GM19351 (cell line): ENCODE measurements at regions not wholly inside any gene's neighbourhood (a gene's known extent, or its start where the extent isn't known, plus 50 kb on each side); places are given as distances from the start of the nearest gene placed in this dataset.
"Not testable (repeated sequence)": the region's sequence is repeated elsewhere in the genome, so short reads cannot be mapped to it uniquely, and the experiment has no call there.

ENCODE experiments used
- ATAC-seq: cut with Tn5 transposase; IDR thresholded peaks from one replicate; pipeline ENCODE4 v1.9.1; 2021; ENCODE audit warnings: mild to moderate bottlenecking, moderate library complexity; ENCODE audit not compliant: unreplicated experiment

GRCh38 chr21:15932726-15933125 is 202.9 kb downstream of the USP25 start:
- no peak for ATAC-seq

- no peak for ATAC-seq
Observed at GRCh38 chr21:15935530-15935929, 205.7 kb downstream of the USP25 start.

GRCh38 chr21:15943009-15943666 is 213.4 kb downstream of the USP25 start:
- ATAC-seq, result no peak

GRCh38 chr21:15947677-15948076 is 217.9 kb downstream of the USP25 start:
- no peak for ATAC-seq

- ATAC-seq, result no peak
Observed at GRCh38 chr21:15953551-15954116, 223.9 kb downstream of the USP25 start.

- no peak for ATAC-seq
Observed at GRCh38 chr21:15964236-15964855, 234.6 kb downstream of the USP25 start.

GRCh38 chr21:15966231-15966630 is 236.4 kb downstream of the USP25 start:
- no peak for ATAC-seq

- no peak for ATAC-seq
Observed at GRCh38 chr21:15966651-15967050, 236.9 kb downstream of the USP25 start.

- no peak for ATAC-seq
Observed at GRCh38 chr21:15967661-15968060, 237.9 kb downstream of the USP25 start.

GRCh38 chr21:15968776-15969310 is 239.1 kb downstream of the USP25 start:
- no peak for ATAC-seq

- ATAC-seq, result no peak
Observed at GRCh38 chr21:15976807-15977206, 247.0 kb downstream of the USP25 start.

- ATAC-seq, result no peak
Observed at GRCh38 chr21:15978215-15978738, 248.5 kb downstream of the USP25 start.

GRCh38 chr21:15979493-15979892 is 249.7 kb downstream of the USP25 start:
- not testable (repeated sequence) for ATAC-seq

GRCh38 chr21:15986277-15986676 is 256.5 kb downstream of the USP25 start:
- no peak for ATAC-seq

GRCh38 chr21:15992171-15992570 is 262.4 kb downstream of the USP25 start:
- no peak for ATAC-seq

GRCh38 chr21:15993951-15994350 is 264.2 kb downstream of the USP25 start:
- no peak for ATAC-seq

- ATAC-seq, result no peak
Observed at GRCh38 chr21:15999741-16000140, 270.0 kb downstream of the USP25 start.

- no peak for ATAC-seq
Observed at GRCh38 chr21:16002874-16003466, 273.2 kb downstream of the USP25 start.

- no peak for ATAC-seq
Observed at GRCh38 chr21:16004086-16004485, 274.3 kb downstream of the USP25 start.

GRCh38 chr21:16004523-16004922 is 274.7 kb downstream of the USP25 start:
- no peak for ATAC-seq

- no peak for ATAC-seq
Observed at GRCh38 chr21:16005996-16006395, 276.2 kb downstream of the USP25 start.

GRCh38 chr21:16007943-16008342 is 278.2 kb downstream of the USP25 start:
- no peak for ATAC-seq
